ENCODE measurements at regions not wholly inside any gene's neighbourhood (a gene's known extent, or its start where the extent isn't known, plus 50 kb on each side); places are given as distances from the start of the nearest gene placed in this dataset.

GRCh38 chr1:217369271-217369981 is 261.5 kb downstream of the GPATCH2 start:
- TF ChIP-seq SMC3 (IDR thresholded peaks at IDR 0.05) (no peak), CTCF (IDR thresholded peaks at IDR 0.05) (no peak), BCL3 (IDR thresholded peaks at IDR 0.05) (no peak), FOSL2 (IDR thresholded peaks at IDR 0.05) (no peak), FOSL2 (CRISPR knock-in tag; IDR thresholded peaks at IDR 0.05) (no peak), CHD2 (IDR thresholded peaks at IDR 0.05; ENCODE audit: low read length, partially characterized antibody) (no peak), USF2 (IDR thresholded peaks at IDR 0.05) (no peak), POLR2A (IDR thresholded peaks at IDR 0.05; ENCODE audit: low read length) (no peak), CEBPB (IDR thresholded peaks at IDR 0.05) (no peak), CHD4 (IDR thresholded peaks at IDR 0.05; ENCODE audit: borderline replicate concordance) (no peak)

Measured in A549 (cell line).